HG03039 (cell line): ENCODE measurements at regions not wholly inside any gene's neighbourhood (a gene's known extent, or its start where the extent isn't known, plus 50 kb on each side); places are given as distances from the start of the nearest gene placed in this dataset.
"Not testable (repeated sequence)": the region's sequence is repeated elsewhere in the genome, so short reads cannot be mapped to it uniquely, and the experiment has no call there.

Experiments used
- ATAC-seq: cut with Tn5 transposase; IDR thresholded peaks from one replicate; pipeline ENCODE4 v1.9.1; 2021; ENCODE audit warnings: mild to moderate bottlenecking, moderate library complexity; ENCODE audit not compliant: unreplicated experiment

GRCh38 chr13:34721631-34722595 lies 220.2 kb upstream of the NBEA start:
- ATAC-seq, result no peak

- no peak for ATAC-seq
Measured at GRCh38 chr13:34722922-34723321, 219.1 kb upstream of the NBEA start.

GRCh38 chr13:34730961-34731360 lies 211.1 kb upstream of the NBEA start:
- ATAC-seq, result no peak

GRCh38 chr13:34731486-34731885 lies 210.6 kb upstream of the NBEA start:
- no peak for ATAC-seq

GRCh38 chr13:34733721-34734120 lies 208.3 kb upstream of the NBEA start:
- ATAC-seq, result no peak

GRCh38 chr13:34734932-34735331 lies 207.1 kb upstream of the NBEA start:
- no peak for ATAC-seq

- ATAC-seq, result no peak
Measured at GRCh38 chr13:34738254-34738992, 203.6 kb upstream of the NBEA start.

- ATAC-seq, result not testable (repeated sequence)
Measured at GRCh38 chr13:34747056-34747455, 195.0 kb upstream of the NBEA start.

GRCh38 chr13:34747507-34747906 lies 194.6 kb upstream of the NBEA start:
- ATAC-seq, result no peak

GRCh38 chr13:34748073-34748472 lies 194.0 kb upstream of the NBEA start:
- no peak for ATAC-seq

- no peak for ATAC-seq
Measured at GRCh38 chr13:34748596-34748995, 193.5 kb upstream of the NBEA start.

- no peak for ATAC-seq
Measured at GRCh38 chr13:34749046-34749445, 193.0 kb upstream of the NBEA start.

- ATAC-seq, result no peak
Measured at GRCh38 chr13:34750078-34750931, 191.8 kb upstream of the NBEA start.

- ATAC-seq, result no peak
Measured at GRCh38 chr13:34751044-34751443, 191.0 kb upstream of the NBEA start.

- no peak for ATAC-seq
Measured at GRCh38 chr13:34751492-34751891, 190.6 kb upstream of the NBEA start.

- ATAC-seq, result no peak
Measured at GRCh38 chr13:34752283-34752960, 189.6 kb upstream of the NBEA start.

GRCh38 chr13:34756136-34756535 lies 185.9 kb upstream of the NBEA start:
- no peak for ATAC-seq

GRCh38 chr13:34756572-34756971 lies 185.5 kb upstream of the NBEA start:
- ATAC-seq, result no peak

GRCh38 chr13:34757441-34757840 lies 184.6 kb upstream of the NBEA start:
- ATAC-seq, result no peak

- no peak for ATAC-seq
Measured at GRCh38 chr13:34758628-34759027, 183.4 kb upstream of the NBEA start.
